MM.1S (cell line): ENCODE measurements at regions not wholly inside any gene's neighbourhood (a gene's known extent, or its start where the extent isn't known, plus 50 kb on each side); places are given as distances from the start of the nearest gene placed in this dataset.
"Not testable (repeated sequence)": the region's sequence is repeated elsewhere in the genome, so short reads cannot be mapped to it uniquely, and the experiment has no call there.

ENCODE experiments used
- CTCF ChIP-seq: fragments of 300-600 bp; sonication (generic); IDR thresholded peaks from 2 replicates; pipeline ENCODE4 v1.5.1; 2016; ENCODE audit warnings: antibody characterized with exemption, low read length, mixed read lengths
- EZH2 ChIP-seq: fragments of 300-600 bp; sonication (generic); optimal IDR thresholded peaks from 2 replicates; pipeline ENCODE3; 2017; ENCODE audit warnings: low read depth, mild to moderate bottlenecking, antibody characterized with exemption, low read length, mixed read lengths
- EZH2phosphoT487 ChIP-seq: fragments of 300-600 bp; sonication (generic); IDR thresholded peaks from 2 replicates; pipeline ENCODE4 v1.6.1; 2018; ENCODE audit warnings: antibody characterized with exemption, low read length

- not testable (repeated sequence) for TF ChIP-seq EZH2, CTCF, EZH2phosphoT487
These were observed 1480.5 kb upstream of the PRR20A start for GRCh38 chr13:55660264-55660663.
